T-helper 1 cell treated with Interleukin-12 subunit alpha and Interleukin-12 subunit beta and Interleukin-4 antibody, amounts not matched to agents 30 μg/mL and 1 μg/mL, for 36 hours (primary cell): ENCODE measurements at regions not wholly inside any gene's neighbourhood (a gene's known extent, or its start where the extent isn't known, plus 50 kb on each side); places are given as distances from the start of the nearest gene placed in this dataset.
"Not testable (repeated sequence)": the region's sequence is repeated elsewhere in the genome, so short reads cannot be mapped to it uniquely, and the experiment has no call there.

ENCODE experiments used
- H3K27ac Mint-ChIP-seq: one replicate; pipeline ENCODE4 v1.8.0; 2021; ENCODE audit warnings: mild to moderate bottlenecking, mixed read lengths
- H3K27me3 Mint-ChIP-seq: one replicate; pipeline ENCODE4 v1.8.0; 2021; ENCODE audit warnings: low read depth, mixed read lengths
- H3K36me3 Mint-ChIP-seq: one replicate; pipeline ENCODE4 v1.8.0; 2021; ENCODE audit warnings: low read depth, mixed read lengths
- H3K4me1 Mint-ChIP-seq: one replicate; pipeline ENCODE4 v1.8.0; 2021; ENCODE audit warnings: low read depth, mixed read lengths
- H3K4me3 Mint-ChIP-seq: one replicate; pipeline ENCODE4 v1.8.0; 2021; ENCODE audit warnings: mild to moderate bottlenecking, moderate library complexity, mixed read lengths
- H3K9me3 Mint-ChIP-seq: one replicate; pipeline ENCODE4 v1.8.0; 2021; ENCODE audit warnings: mixed read lengths

GRCh38 chr2:125643585-125643984 lies 1012.4 kb upstream of the GYPC start:
- H3K27ac Mint-ChIP-seq, result no peak overlapping the region
- no peak overlapping the region for H3K4me3 Mint-ChIP-seq
- H3K4me1 Mint-ChIP-seq, result no peaks in the 10 kb centered on the region
- H3K36me3 Mint-ChIP-seq, result no peaks in the 10 kb centered on the region
- H3K9me3 Mint-ChIP-seq, result no peaks in the 10 kb centered on the region
- H3K27me3 Mint-ChIP-seq, result no peaks in the 10 kb centered on the region

DNA sequence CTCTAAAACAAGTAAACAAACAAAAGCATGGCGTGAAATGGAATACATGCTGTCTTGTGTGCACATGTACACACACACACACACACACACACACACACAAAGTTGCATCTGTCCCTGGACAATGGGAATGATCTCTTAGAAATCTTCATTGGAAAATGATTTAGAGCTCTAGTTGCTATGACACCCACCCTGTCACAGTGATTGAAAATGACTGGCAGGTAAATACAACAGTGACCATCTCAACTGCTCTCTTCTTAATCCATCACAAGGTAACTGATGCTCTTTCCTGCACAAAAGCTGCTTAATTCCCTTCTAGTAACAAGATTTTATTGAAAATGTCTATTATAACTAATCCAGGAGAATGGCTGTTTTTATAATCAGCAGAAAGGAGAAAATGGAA lies 1011.7 kb upstream of the GYPC start:
- Mint-ChIP-seq H3K9me3 (no peaks in the 10 kb centered on the region), H3K4me3 (no peak overlapping the region), H3K4me1 (no peaks in the 10 kb centered on the region), H3K27ac (no peak overlapping the region), H3K27me3 (no peaks in the 10 kb centered on the region), H3K36me3 (no peaks in the 10 kb centered on the region)

GRCh38 chr2:125652280-125652679 lies 1003.7 kb upstream of the GYPC start:
- no peak overlapping the region for H3K4me3 Mint-ChIP-seq
- no peaks in the 10 kb centered on the region for H3K36me3 Mint-ChIP-seq
- H3K4me1 Mint-ChIP-seq, result no peaks in the 10 kb centered on the region
- no peak overlapping the region for H3K27ac Mint-ChIP-seq
- peaks cover 8% of the 10 kb centered on the region for H3K9me3 Mint-ChIP-seq
- no peaks in the 10 kb centered on the region for H3K27me3 Mint-ChIP-seq

- peaks cover 8% of the 10 kb centered on the region for H3K9me3 Mint-ChIP-seq
- H3K4me1 Mint-ChIP-seq, result no peaks in the 10 kb centered on the region
- H3K4me3 Mint-ChIP-seq, result no peak overlapping the region
- no peaks in the 10 kb centered on the region for H3K27me3 Mint-ChIP-seq
- H3K36me3 Mint-ChIP-seq, result no peaks in the 10 kb centered on the region
- no peak overlapping the region for H3K27ac Mint-ChIP-seq
Measured at GRCh38 chr2:125654226-125654625, 1001.7 kb upstream of the GYPC start.

GRCh38 chr2:125656190-125656589 lies 999.8 kb upstream of the GYPC start:
- Mint-ChIP-seq H3K36me3 (no peaks in the 10 kb centered on the region), H3K9me3 (peaks cover 8% of the 10 kb centered on the region), H3K4me1 (no peaks in the 10 kb centered on the region), H3K4me3 (no peak overlapping the region), H3K27ac (no peak overlapping the region), H3K27me3 (no peaks in the 10 kb centered on the region)

DNA sequence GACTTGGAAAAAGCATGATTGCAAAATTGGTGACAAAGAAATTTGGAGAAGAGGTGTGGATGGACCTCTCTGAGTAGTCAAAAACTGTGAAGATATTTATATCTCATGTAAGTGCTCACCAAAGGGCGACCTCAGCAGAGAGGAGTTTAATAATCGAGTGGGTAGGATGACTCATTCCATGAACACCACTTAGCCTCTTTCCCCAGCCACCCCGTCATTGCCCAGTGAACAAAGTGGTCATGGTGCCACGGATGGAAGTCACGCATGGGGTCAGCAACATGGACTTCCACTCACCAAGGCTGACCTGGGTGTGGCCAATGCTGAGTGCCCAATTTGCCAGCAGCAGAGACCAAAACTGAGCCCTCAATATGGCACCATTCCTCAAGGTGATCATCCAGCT lies 997.4 kb upstream of the GYPC start:
- Mint-ChIP-seq H3K4me3 (no peak overlapping the region), H3K9me3 (peaks cover 15% of the 10 kb centered on the region), H3K27me3 (no peaks in the 10 kb centered on the region), H3K36me3 (no peaks in the 10 kb centered on the region), H3K27ac (no peak overlapping the region), H3K4me1 (no peaks in the 10 kb centered on the region)

- not testable (repeated sequence) for H3K27me3 Mint-ChIP-seq, H3K36me3 Mint-ChIP-seq, H3K4me3 Mint-ChIP-seq, H3K4me1 Mint-ChIP-seq, H3K27ac Mint-ChIP-seq
- peaks cover 15% of the 10 kb centered on the region for H3K9me3 Mint-ChIP-seq
Measured at GRCh38 chr2:125660369-125660768, 995.6 kb upstream of the GYPC start.

GRCh38 chr2:125667630-125668029 lies 988.3 kb upstream of the GYPC start:
- H3K4me3 Mint-ChIP-seq, result no peak overlapping the region
- no peak overlapping the region for H3K27ac Mint-ChIP-seq
- peaks cover 7% of the 10 kb centered on the region for H3K9me3 Mint-ChIP-seq

GRCh38 chr2:125679903-125680302 lies 976.1 kb upstream of the GYPC start:
- no peak overlapping the region for H3K27ac Mint-ChIP-seq
- peaks cover 19% of the 10 kb centered on the region for H3K9me3 Mint-ChIP-seq
- H3K4me3 Mint-ChIP-seq, result no peak overlapping the region
- H3K36me3 Mint-ChIP-seq, result no peaks in the 10 kb centered on the region
- H3K4me1 Mint-ChIP-seq, result no peaks in the 10 kb centered on the region
- no peaks in the 10 kb centered on the region for H3K27me3 Mint-ChIP-seq

More at GRCh38 chr2:125667630-125668029, 988.3 kb upstream of the GYPC start:
- H3K36me3 Mint-ChIP-seq, result no peaks in the 10 kb centered on the region
- H3K4me1 Mint-ChIP-seq, result no peaks in the 10 kb centered on the region
- H3K27me3 Mint-ChIP-seq, result no peaks in the 10 kb centered on the region

GRCh38 chr2:125680809-125681208 lies 975.1 kb upstream of the GYPC start:
- Mint-ChIP-seq H3K4me3 (no peak overlapping the region), H3K9me3 (peaks cover 19% of the 10 kb centered on the region), H3K27ac (no peak overlapping the region), H3K4me1 (no peaks in the 10 kb centered on the region), H3K27me3 (no peaks in the 10 kb centered on the region), H3K36me3 (no peaks in the 10 kb centered on the region)

DNA sequence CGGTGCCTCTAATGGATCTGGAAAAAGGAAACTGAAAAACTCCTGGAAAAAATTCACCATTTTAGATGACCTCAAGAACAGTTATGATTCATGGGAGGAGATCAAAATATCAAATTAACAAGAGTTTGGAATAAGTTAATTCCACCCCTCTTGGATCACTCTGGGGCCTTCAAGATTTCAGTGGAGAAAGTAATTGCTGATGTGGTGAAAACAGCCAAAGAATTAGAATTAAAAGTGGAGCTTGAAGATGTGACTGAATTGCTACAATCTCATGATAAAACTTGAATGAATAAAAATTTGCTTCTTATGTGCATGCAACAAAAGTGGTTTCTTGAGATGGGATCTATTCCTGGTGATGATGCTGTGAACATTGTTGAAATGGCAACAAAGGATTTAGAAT lies 974.4 kb upstream of the GYPC start:
- Mint-ChIP-seq H3K27me3 (no peaks in the 10 kb centered on the region), H3K36me3 (no peaks in the 10 kb centered on the region), H3K4me3 (no peak overlapping the region), H3K27ac (no peak overlapping the region), H3K4me1 (no peaks in the 10 kb centered on the region), H3K9me3 (peaks cover 19% of the 10 kb centered on the region)

DNA sequence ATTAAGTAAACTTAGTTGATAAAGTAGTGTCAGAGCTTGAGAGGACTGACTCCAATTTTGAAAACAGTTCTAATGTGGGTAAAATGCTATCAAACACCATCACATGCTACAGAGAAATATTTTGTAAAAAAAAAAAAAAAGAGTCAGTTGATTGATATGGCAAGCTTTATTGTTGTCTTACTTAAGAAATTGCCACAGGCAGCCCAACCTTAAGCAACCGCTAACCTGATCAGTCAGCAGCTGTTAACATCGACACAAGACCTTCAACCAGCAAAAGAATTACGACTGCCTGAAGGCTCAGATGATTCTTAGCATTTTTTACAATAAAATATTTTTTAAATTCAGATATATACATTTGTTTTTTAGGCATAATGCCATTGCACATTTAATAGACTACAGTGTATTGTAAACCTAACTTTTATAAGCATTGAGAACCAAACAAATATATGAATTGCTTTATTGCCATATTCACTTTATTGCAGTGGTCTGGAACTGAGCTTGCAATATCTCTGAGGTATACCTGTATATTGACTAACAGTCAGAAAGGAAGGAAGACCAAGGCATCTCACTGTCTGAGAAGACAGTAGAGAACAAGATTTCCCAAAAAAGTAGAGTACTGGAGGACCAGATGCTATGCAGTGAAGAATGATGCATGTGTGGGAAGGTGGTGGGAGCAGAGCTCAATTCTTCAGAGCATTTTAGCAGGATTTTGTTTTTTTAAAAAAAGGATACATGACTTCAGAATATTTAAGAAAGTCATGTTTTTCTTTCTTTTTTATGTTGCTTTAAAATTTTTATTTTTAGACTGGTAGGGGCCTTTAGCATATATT lies 973.8 kb upstream of the GYPC start:
- Mint-ChIP-seq H3K36me3 (no peaks in the 10 kb centered on the region), H3K9me3 (peaks cover 15% of the 10 kb centered on the region), H3K27me3 (no peaks in the 10 kb centered on the region), H3K4me1 (no peaks in the 10 kb centered on the region), H3K4me3 (no peak overlapping the region), H3K27ac (no peak overlapping the region)

DNA sequence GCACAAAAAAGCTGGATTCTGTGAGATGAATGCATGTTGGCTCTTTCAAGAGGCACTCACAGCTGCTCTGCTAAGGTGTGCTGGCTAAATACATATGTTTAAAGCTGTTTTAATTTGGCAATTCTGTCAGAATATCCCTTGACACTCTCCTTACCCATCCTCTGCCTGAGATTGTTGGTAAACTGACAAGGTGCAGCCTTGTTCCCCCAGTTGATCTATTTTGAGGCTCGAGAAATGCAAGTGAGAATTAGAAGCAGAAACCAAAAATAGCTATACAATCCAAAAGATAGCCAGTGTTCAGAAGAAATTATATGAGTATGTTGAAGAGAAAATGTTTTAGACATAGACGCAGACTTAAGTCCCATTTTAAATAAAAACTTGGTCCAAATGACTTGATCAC lies 971.7 kb upstream of the GYPC start:
- Mint-ChIP-seq H3K36me3 (no peaks in the 10 kb centered on the region), H3K4me3 (no peak overlapping the region), H3K4me1 (no peaks in the 10 kb centered on the region), H3K9me3 (peaks cover 15% of the 10 kb centered on the region), H3K27ac (no peak overlapping the region), H3K27me3 (no peaks in the 10 kb centered on the region)

DNA sequence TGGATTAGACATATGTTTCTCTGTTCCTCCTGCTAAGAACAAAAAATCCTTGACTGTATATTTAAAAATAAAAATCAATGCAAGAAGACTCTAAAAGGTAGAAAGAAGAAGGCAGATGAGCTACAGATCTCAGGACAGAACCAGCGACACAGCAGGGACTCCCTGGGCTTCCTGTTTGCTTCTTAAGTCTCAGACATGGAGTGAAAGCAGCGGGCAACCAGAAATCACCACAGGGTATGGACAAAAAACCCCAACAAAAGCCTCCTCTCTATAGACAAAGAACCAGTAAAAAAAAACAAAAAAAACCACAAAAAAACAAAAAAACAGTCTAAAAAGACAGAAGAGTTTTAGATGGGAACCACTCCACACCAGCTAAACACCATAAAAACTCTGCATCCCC lies 971.0 kb upstream of the GYPC start:
- no peaks in the 10 kb centered on the region for H3K27me3 Mint-ChIP-seq
- H3K27ac Mint-ChIP-seq, result no peak overlapping the region
- H3K4me3 Mint-ChIP-seq, result no peak overlapping the region
- H3K9me3 Mint-ChIP-seq, result peaks cover 11% of the 10 kb centered on the region
- no peaks in the 10 kb centered on the region for H3K36me3 Mint-ChIP-seq
- no peaks in the 10 kb centered on the region for H3K4me1 Mint-ChIP-seq

DNA sequence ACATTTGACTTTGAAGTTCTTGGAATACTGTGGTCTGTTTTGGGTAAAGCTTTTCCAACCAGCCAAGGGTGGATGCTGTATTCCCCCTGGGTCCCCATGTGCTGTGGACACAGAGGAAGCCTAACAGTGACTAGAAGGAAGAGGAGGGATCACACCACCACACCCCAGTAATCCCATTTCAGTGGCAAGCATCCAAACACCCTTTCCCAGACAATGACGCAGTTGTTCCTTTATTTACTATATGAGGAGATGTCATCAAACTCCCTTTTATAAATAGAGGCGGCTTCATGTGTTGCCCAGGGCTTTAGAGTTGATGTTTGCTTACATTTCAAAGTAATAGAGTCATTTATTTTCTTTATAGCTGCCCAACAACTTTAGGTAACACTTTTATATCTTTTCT lies 959.4 kb upstream of the GYPC start:
- H3K36me3 Mint-ChIP-seq, result no peaks in the 10 kb centered on the region
- no peaks in the 10 kb centered on the region for H3K27me3 Mint-ChIP-seq
- H3K4me1 Mint-ChIP-seq, result no peaks in the 10 kb centered on the region
- H3K27ac Mint-ChIP-seq, result no peak overlapping the region
- no peak overlapping the region for H3K4me3 Mint-ChIP-seq
- no peaks in the 10 kb centered on the region for H3K9me3 Mint-ChIP-seq

DNA sequence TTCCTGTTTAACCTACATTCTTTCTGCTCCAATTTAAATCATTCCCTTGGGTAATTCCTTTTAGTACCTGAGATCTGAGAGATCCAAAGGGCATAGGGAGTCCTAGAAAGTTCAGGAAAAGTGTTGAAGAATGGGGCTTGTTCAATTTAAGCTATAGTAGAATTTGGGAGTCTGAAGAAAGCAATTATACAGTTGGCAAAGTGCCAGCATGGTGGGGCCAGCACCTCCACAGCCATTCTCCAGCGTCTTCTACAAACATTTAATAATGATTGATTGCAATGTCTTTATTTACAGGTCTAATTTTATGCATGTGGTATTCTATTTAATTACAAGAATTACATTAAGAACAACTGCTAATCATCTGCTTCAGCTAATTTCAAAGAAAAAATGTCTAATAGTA lies 957.7 kb upstream of the GYPC start:
- H3K27me3 Mint-ChIP-seq, result no peaks in the 10 kb centered on the region
- H3K36me3 Mint-ChIP-seq, result no peaks in the 10 kb centered on the region
- H3K4me3 Mint-ChIP-seq, result no peak overlapping the region
- no peaks in the 10 kb centered on the region for H3K9me3 Mint-ChIP-seq
- H3K4me1 Mint-ChIP-seq, result no peaks in the 10 kb centered on the region
- H3K27ac Mint-ChIP-seq, result no peak overlapping the region
